ENCODE measurements at regions not wholly inside any gene's neighbourhood (a gene's known extent, or its start where the extent isn't known, plus 50 kb on each side); places are given as distances from the start of the nearest gene placed in this dataset.

GRCh38 chr2:78644854-78645253, 380.6 kb upstream of the REG3G start:
- TF ChIP-seq CTCF (IDR thresholded peaks at IDR 0.05; ENCODE audit: low read depth, low read length) (no peak), POLR2A (IDR thresholded peaks at IDR 0.05; ENCODE audit: extremely low read depth, insufficient read length) (no peak), MAX (IDR thresholded peaks at IDR 0.05; ENCODE audit: low read depth, low read length) (no peak)

All from NB4 (cell line).